ENCODE measurements at regions not wholly inside any gene's neighbourhood (a gene's known extent, or its start where the extent isn't known, plus 50 kb on each side); places are given as distances from the start of the nearest gene placed in this dataset.

- no peak for TF ChIP-seq POLR2A (IDR thresholded peaks at IDR 0.05)
- TF ChIP-seq CTCF (IDR thresholded peaks at IDR 0.05) = no peak
- TF ChIP-seq POLR2AphosphoS5 (IDR thresholded peaks at IDR 0.05; ENCODE audit: insufficient read depth in 1 of 2, low read depth in 1 of 2) = no peak
These were observed 198.9 kb downstream of the TAF11L14 start for GRCh38 chr5:17832949-17833745.

Measured in vagina (tissue), 2 donors.